Loucy (cell line): ENCODE measurements at regions not wholly inside any gene's neighbourhood (a gene's known extent, or its start where the extent isn't known, plus 50 kb on each side); places are given as distances from the start of the nearest gene placed in this dataset.

Experiments
- H2AFZ ChIP-seq: fragments of 200-600 bp; sonication (generic); 2 replicates; pipeline ENCODE4 v1.6.0; 2016; ENCODE audit warnings: antibody characterized with exemption, mild to moderate bottlenecking, low read length, moderate library complexity
- H3F3A ChIP-seq: fragments of 200-600 bp; 2 replicates; pipeline ENCODE4 v1.6.0; 2016; ENCODE audit warnings: antibody characterized with exemption, low read depth, mild to moderate bottlenecking
- H3K27me3 ChIP-seq: fragments of 200-600 bp; sonication (generic); 2 replicates; pipeline ENCODE4 v1.6.1; 2014; ENCODE audit warnings: low read length, mild to moderate bottlenecking; ENCODE audit not compliant: insufficient read depth, poor library complexity, severe bottlenecking
- H3K36me3 ChIP-seq: fragments of 200-600 bp; sonication (generic); 2 replicates; pipeline ENCODE4 v1.6.1; 2016; ENCODE audit warnings: low read length; ENCODE audit not compliant: insufficient read depth
- H3K4me1 ChIP-seq: fragments of 200-600 bp; sonication (generic); 2 replicates; pipeline ENCODE4 v1.5.1; 2014; ENCODE audit warnings: low read length, mild to moderate bottlenecking; ENCODE audit not compliant: insufficient read depth, poor library complexity, severe bottlenecking
- H3K4me2 ChIP-seq: fragments of 200-600 bp; sonication (generic); 2 replicates; pipeline ENCODE4 v1.6.0; 2014; ENCODE audit warnings: antibody characterized with exemption, low read length, low read depth, mild to moderate bottlenecking; ENCODE audit not compliant: poor library complexity, severe bottlenecking
- H3K4me3 ChIP-seq: fragments of 200-600 bp; sonication (generic); 2 replicates; pipeline ENCODE4 v1.5.1; 2014; ENCODE audit warnings: low read length, mild to moderate bottlenecking, mixed read lengths; ENCODE audit not compliant: poor library complexity, severe bottlenecking
- H3K79me2 ChIP-seq: fragments of 200-600 bp; sonication (generic); 2 replicates; pipeline ENCODE4 v1.6.1; 2014; ENCODE audit warnings: low read length; ENCODE audit not compliant: insufficient read depth
- H3K9ac ChIP-seq: fragments of 200-600 bp; sonication (generic); 2 replicates; pipeline ENCODE4 v1.6.0; 2014; ENCODE audit warnings: mild to moderate bottlenecking, low read depth, low read length, moderate library complexity; ENCODE audit not compliant: poor library complexity, severe bottlenecking
- H3K9me2 ChIP-seq: fragments of 200-600 bp; sonication (generic); replicated peaks from 2 replicates; pipeline ENCODE4 v1.6.1; 2016; ENCODE audit warnings: low read depth, low read length, mixed read lengths
- H3K9me3 ChIP-seq: fragments of 200-600 bp; sonication (generic); 2 replicates; pipeline ENCODE4 v1.6.1; 2014; ENCODE audit warnings: mild to moderate bottlenecking, antibody characterized with exemption, low read length, low read depth; ENCODE audit not compliant: insufficient read depth
- H4K20me1 ChIP-seq: fragments of 200-600 bp; sonication (generic); 2 replicates; pipeline ENCODE4 v1.6.0; 2014; ENCODE audit warnings: antibody characterized with exemption, low read length, mild to moderate bottlenecking; ENCODE audit not compliant: insufficient read depth, poor library complexity, severe bottlenecking
- EZH2phosphoT487 ChIP-seq: fragments of 200-600 bp; IDR thresholded peaks from 2 replicates; pipeline ENCODE4 v1.6.1; 2018; ENCODE audit warnings: antibody characterized with exemption, mild to moderate bottlenecking, moderate library complexity, borderline replicate concordance
- TF ChIP-seq, protein P1 (sequence below): fragments of 200-600 bp; sonication (generic); conservative IDR thresholded peaks from 2 replicates; pipeline ENCODE4 v1.5.1; 2014; ENCODE audit warnings: mild to moderate bottlenecking, antibody characterized with exemption, low read length

- Histone ChIP-seq H3K9me2 (no peaks in the 10 kb centered on the region), H3F3A (no peaks in the 10 kb centered on the region), H3K36me3 (no peaks in the 10 kb centered on the region), H3K4me2 (no peak overlapping the region), H2AFZ (no peak overlapping the region), H4K20me1 (no peaks in the 10 kb centered on the region), H3K4me3 (no peak overlapping the region), H3K4me1 (peaks cover 30% of the 10 kb centered on the region), H3K9me3 (no peaks in the 10 kb centered on the region), H3K9ac (no peak overlapping the region), H3K27me3 (no peaks in the 10 kb centered on the region), H3K79me2 (no peaks in the 10 kb centered on the region)
- TF ChIP-seq EZH2phosphoT487: no peak
- TF ChIP-seq, protein P1, sequence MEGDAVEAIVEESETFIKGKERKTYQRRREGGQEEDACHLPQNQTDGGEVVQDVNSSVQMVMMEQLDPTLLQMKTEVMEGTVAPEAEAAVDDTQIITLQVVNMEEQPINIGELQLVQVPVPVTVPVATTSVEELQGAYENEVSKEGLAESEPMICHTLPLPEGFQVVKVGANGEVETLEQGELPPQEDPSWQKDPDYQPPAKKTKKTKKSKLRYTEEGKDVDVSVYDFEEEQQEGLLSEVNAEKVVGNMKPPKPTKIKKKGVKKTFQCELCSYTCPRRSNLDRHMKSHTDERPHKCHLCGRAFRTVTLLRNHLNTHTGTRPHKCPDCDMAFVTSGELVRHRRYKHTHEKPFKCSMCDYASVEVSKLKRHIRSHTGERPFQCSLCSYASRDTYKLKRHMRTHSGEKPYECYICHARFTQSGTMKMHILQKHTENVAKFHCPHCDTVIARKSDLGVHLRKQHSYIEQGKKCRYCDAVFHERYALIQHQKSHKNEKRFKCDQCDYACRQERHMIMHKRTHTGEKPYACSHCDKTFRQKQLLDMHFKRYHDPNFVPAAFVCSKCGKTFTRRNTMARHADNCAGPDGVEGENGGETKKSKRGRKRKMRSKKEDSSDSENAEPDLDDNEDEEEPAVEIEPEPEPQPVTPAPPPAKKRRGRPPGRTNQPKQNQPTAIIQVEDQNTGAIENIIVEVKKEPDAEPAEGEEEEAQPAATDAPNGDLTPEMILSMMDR: no peak
Observed at GRCh38 chr3:94308767-94309166, 245.9 kb downstream of the NSUN3 start.

DNA sequence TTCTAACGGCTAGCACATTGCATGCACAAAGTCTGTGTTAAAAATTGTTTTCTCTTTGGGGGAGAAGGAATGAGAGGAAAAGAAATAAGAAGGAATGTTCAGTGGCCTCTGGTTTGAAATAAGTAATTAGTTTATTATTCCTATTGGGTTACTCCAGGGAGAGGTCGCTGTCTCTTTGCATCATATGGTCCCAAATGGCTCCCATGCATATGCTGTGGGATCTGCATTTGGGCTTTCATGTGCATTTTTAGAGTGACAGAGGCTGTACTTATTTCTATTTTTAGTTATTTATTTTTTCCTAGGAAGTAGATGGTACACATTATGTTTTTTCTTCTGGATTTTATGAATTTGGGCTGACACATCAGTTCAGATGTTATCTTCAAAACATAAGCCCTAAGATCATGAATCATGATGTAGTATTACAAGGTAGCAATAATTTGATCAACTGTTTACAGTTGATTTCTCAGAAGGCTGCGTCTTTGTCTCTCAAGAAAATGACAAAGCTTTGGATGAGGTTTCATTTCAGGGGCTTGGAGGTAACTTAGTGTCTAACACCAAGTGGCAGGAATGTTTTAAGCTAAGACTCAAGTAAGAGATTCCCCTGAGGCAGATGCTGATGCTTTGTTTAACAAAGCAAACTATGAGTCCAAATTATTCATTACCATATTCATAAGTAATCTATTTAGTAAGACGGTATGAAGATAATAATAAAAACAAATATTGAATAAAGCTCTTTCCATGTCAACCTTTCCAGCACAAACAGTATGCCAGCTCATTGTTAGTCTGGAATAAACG is 247.7 kb downstream of the NSUN3 start:
- no peaks in the 10 kb centered on the region for H3F3A ChIP-seq
- H3K27me3 ChIP-seq: no peaks in the 10 kb centered on the region
- no peaks in the 10 kb centered on the region for H3K36me3 ChIP-seq
- no peaks in the 10 kb centered on the region for H3K9me3 ChIP-seq
- H3K4me1 ChIP-seq: peaks cover 26% of the 10 kb centered on the region
- no peak overlapping the region for H2AFZ ChIP-seq
- H3K9ac ChIP-seq: no peak overlapping the region
- H3K4me2 ChIP-seq: no peak overlapping the region
- TF ChIP-seq EZH2phosphoT487: no peak
- TF ChIP-seq, protein P1: no peak
- H4K20me1 ChIP-seq: no peaks in the 10 kb centered on the region
- no peak overlapping the region for H3K4me3 ChIP-seq
- no peaks in the 10 kb centered on the region for H3K79me2 ChIP-seq
- no peaks in the 10 kb centered on the region for H3K9me2 ChIP-seq

GRCh38 chr3:94311651-94312050 is 248.8 kb downstream of the NSUN3 start:
- H3K79me2 ChIP-seq: no peaks in the 10 kb centered on the region
- H3K9me3 ChIP-seq: no peaks in the 10 kb centered on the region
- no peaks in the 10 kb centered on the region for H3K27me3 ChIP-seq
- H3K4me1 ChIP-seq: peaks cover 17% of the 10 kb centered on the region
- H3K36me3 ChIP-seq: no peaks in the 10 kb centered on the region
- H2AFZ ChIP-seq: no peak overlapping the region
- no peak overlapping the region for H3K9ac ChIP-seq
- no peak overlapping the region for H3K4me2 ChIP-seq
- no peak overlapping the region for H3K4me3 ChIP-seq
- TF ChIP-seq, protein P1: no peak
- TF ChIP-seq EZH2phosphoT487: no peak
- no peaks in the 10 kb centered on the region for H3K9me2 ChIP-seq
- H3F3A ChIP-seq: no peaks in the 10 kb centered on the region
- no peaks in the 10 kb centered on the region for H4K20me1 ChIP-seq
